A549 (cell line): ENCODE measurements at regions not wholly inside any gene's neighbourhood (a gene's known extent, or its start where the extent isn't known, plus 50 kb on each side); places are given as distances from the start of the nearest gene placed in this dataset.

Source experiments
- ATAC-seq, 2 experiments: fragments of 200-7000 bp in 1 of 2; fragments of >200 bp in 1 of 2; cut with Nextera tagmentation in 1 of 2; cut with Tn5 transposase in 1 of 2; 3 replicates each; pipeline versions ENCODE4 v1.8.0 to v1.9.1; 2018 to 2020; ENCODE audit warnings: mild to moderate bottlenecking in 1 of 2, moderate library complexity in 1 of 2
- CTCF ChIA-PET: fragments of 300-600 bp; sonication (Branson Sonifier 250); formaldehyde crosslinking; extraction: SDS; loops from one replicate; lab custom pipeline; 2021; ENCODE audit warnings: antibody characterized with exemption, inconsistent platforms; lab: Yijun Ruan, JAX
- POLR2A ChIA-PET: fragments of 350-600 bp; formaldehyde crosslinking; extraction: SDS; loops from one replicate; lab custom pipeline; 2021; ENCODE audit warnings: antibody characterized with exemption, inconsistent platforms; lab: Yijun Ruan, JAX
- DNase-seq, 2 experiments: peaks; one replicate each; pipeline versions ENCODE4 v3.0.0 to v3.0.0-alpha.2; 2011 to 2016; ENCODE audit warnings: low read depth in 1 of 2, low spot score in 1 of 2
- FAIRE-seq: peaks from 2 replicates; lab custom pipeline; 2011; peaks lifted over from hg19 to GRCh38; lab: Jason Lieb, UNC
- H3K27ac ChIP-seq, 2 experiments: fragments of >200 bp; sonication (Bioruptor Twin); formaldehyde crosslinking; 3 replicates each; pipeline ENCODE4 v1.5.1; 2016 to 2017
- H3K4me1 ChIP-seq: fragments of >200 bp; sonication (Bioruptor Twin); formaldehyde crosslinking; 3 replicates; pipeline ENCODE4 v1.6.1; 2016
- H3K4me2 ChIP-seq: fragments of >200 bp; sonication (Bioruptor Twin); formaldehyde crosslinking; 3 replicates; pipeline ENCODE4 v1.6.1; 2016
- H3K4me3 ChIP-seq: fragments of >200 bp; sonication (Bioruptor Twin); formaldehyde crosslinking; 3 replicates; pipeline ENCODE4 v1.5.1; 2016
- H3K9me3 ChIP-seq: fragments of >200 bp; sonication (Bioruptor Twin); formaldehyde crosslinking; 3 replicates; pipeline ENCODE4 v1.6.1; 2016
- EHMT2 ChIP-seq: fragments of 200-600 bp; sonication (generic); IDR thresholded peaks from 2 replicates; pipeline ENCODE4 v1.6.1; 2016; ENCODE audit warnings: antibody characterized with exemption, low read depth, mild to moderate bottlenecking, moderate library complexity
- ESRRA ChIP-seq: fragments of 150-350 bp; IDR thresholded peaks from 2 replicates; pipeline ENCODE4 v1.6.1; 2014; ENCODE audit warnings: mild to moderate bottlenecking, low read length, borderline replicate concordance
- FOSB ChIP-seq: fragments of 250-450 bp; sonication (Bioruptor Pico); IDR thresholded peaks from 2 replicates; pipeline ENCODE4 v1.5.0; 2020; ENCODE audit warnings: mild to moderate bottlenecking, moderate library complexity
- GATA3 ChIP-seq: IDR thresholded peaks from 2 replicates; pipeline ENCODE4 v1.6.1; 2012; ENCODE audit warnings: borderline replicate concordance
- HDAC2 ChIP-seq: fragments of 200-600 bp; sonication (generic); IDR thresholded peaks from 2 replicates; pipeline ENCODE4 v1.6.1; 2016
- HOXB13 ChIP-seq: fragments of 250-450 bp; sonication (Bioruptor Pico); IDR thresholded peaks from 2 replicates; pipeline ENCODE4 v1.5.0; 2020; ENCODE audit warnings: low read depth, mild to moderate bottlenecking, moderate library complexity
- JUNB ChIP-seq: fragments of >200 bp; sonication (Bioruptor Twin); formaldehyde crosslinking; IDR thresholded peaks from 2 replicates; pipeline ENCODE4 v1.6.1; 2016
- MAFK ChIP-seq: fragments of 450-650 bp; IDR thresholded peaks from 2 replicates; pipeline ENCODE4 v1.6.1; 2014; ENCODE audit not compliant: partially characterized antibody
- MAX ChIP-seq: IDR thresholded peaks from 2 replicates; pipeline ENCODE4 v1.6.1; 2012
- POLR2A ChIP-seq: IDR thresholded peaks from 2 replicates; pipeline ENCODE4 v1.6.1; 2012; ENCODE audit warnings: mild to moderate bottlenecking, low read length
- RAD21 ChIP-seq, 2 experiments: fragments of >200 bp in 1 of 2; sonication (Bioruptor Twin) in 1 of 2; formaldehyde crosslinking in 1 of 2; IDR thresholded peaks in 1 of 2; conservative IDR thresholded peaks in 1 of 2; 2 replicates in 1 of 2; 3 replicates in 1 of 2; pipeline ENCODE4 v1.6.1; 2012 to 2018; ENCODE audit warnings: inconsistent platforms in 1 of 2
- REST ChIP-seq: fragments of 200-600 bp; sonication (generic); IDR thresholded peaks from 2 replicates; pipeline ENCODE4 v1.6.1; 2016; ENCODE audit warnings: antibody characterized with exemption, mild to moderate bottlenecking, moderate library complexity
- RNF2 ChIP-seq: fragments of 200-600 bp; sonication (generic); IDR thresholded peaks from 2 replicates; pipeline ENCODE4 v1.6.1; 2016; ENCODE audit warnings: low read depth, mild to moderate bottlenecking, antibody characterized with exemption, moderate library complexity, borderline replicate concordance
- SMC3 ChIP-seq: fragments of >200 bp; sonication (Bioruptor Twin); formaldehyde crosslinking; IDR thresholded peaks from 3 replicates; pipeline ENCODE4 v1.6.1; 2018; ENCODE audit warnings: inconsistent platforms
- TFCP2L1 ChIP-seq: fragments of 250-450 bp; sonication (Bioruptor Pico); IDR thresholded peaks from 2 replicates; pipeline ENCODE4 v1.5.0; 2021; ENCODE audit warnings: mild to moderate bottlenecking
- WGBS: methylation state at CpG from one replicate; pipeline ENCODE4 v1.1.6; 2017; ENCODE audit errors: missing lambda C conversion rate; 5-methylcytosine and 5-hydroxymethylcytosine counted together
- TF ChIP-seq, protein P1 (sequence below): fragments of 250-450 bp; sonication (Bioruptor Pico); IDR thresholded peaks from 2 replicates; pipeline ENCODE4 v1.5.0; 2020; ENCODE audit warnings: low read depth, mild to moderate bottlenecking, moderate library complexity
- TF ChIP-seq, protein P2 (sequence below): IDR thresholded peaks from 2 replicates; pipeline ENCODE4 v1.6.1; 2012
- TF ChIP-seq, protein P3 (sequence below): fragments of >200 bp; sonication (Bioruptor Twin); formaldehyde crosslinking; IDR thresholded peaks from 3 replicates; pipeline ENCODE4 v1.5.1; 2016

DNA sequence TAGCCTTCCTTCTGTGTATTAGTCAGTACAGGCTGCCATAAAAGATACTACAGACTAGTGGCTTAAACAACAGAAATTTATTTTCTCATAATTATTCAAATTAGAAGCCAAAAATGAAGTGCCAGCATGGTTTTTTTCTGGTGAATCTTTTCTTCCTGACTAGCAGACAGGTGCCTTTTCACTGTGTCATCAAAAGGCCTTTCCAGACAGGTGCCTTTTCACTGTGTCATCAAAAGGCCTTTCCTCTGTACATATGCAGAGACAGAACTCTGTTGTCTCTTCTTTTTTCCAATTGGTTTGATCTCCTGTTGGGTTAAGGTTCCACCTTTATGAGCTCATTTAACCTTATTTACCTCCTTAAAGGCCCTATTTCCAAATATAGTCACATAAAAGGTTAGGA lies 599.9 kb downstream of the ISL1 start:
- no peak overlapping the region for H3K27ac ChIP-seq
- ChIA-PET POLR2A (no interaction called here), CTCF (no interaction called here)
- no peak overlapping the region for H3K4me3 ChIP-seq
- no peaks in the 10 kb centered on the region for H3K9me3 ChIP-seq
- FAIRE-seq (no peak), ATAC-seq (no peak), DNase-seq (no peak)
- no peak for TF ChIP-seq REST
- TF ChIP-seq EHMT2: no peak
- TF ChIP-seq JUNB: no peak
- no peak overlapping the region for H3K4me2 ChIP-seq
- H3K4me1 ChIP-seq: no peaks in the 10 kb centered on the region

- H3K4me2 ChIP-seq: no peak overlapping the region
- TF ChIP-seq, protein P1, sequence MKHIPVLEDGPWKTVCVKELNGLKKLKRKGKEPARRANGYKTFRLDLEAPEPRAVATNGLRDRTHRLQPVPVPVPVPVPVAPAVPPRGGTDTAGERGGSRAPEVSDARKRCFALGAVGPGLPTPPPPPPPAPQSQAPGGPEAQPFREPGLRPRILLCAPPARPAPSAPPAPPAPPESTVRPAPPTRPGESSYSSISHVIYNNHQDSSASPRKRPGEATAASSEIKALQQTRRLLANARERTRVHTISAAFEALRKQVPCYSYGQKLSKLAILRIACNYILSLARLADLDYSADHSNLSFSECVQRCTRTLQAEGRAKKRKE (CRISPR knock-in tag): no peak
- DNase-seq: no peak
- FAIRE-seq: no peak
- no peak overlapping the region for H3K27ac ChIP-seq
- H3K4me3 ChIP-seq: no peak overlapping the region
- no peaks in the 10 kb centered on the region for H3K9me3 ChIP-seq
- POLR2A ChIA-PET: no interaction called here
- no peaks in the 10 kb centered on the region for H3K4me1 ChIP-seq
- no peak for ATAC-seq
- WGBS: 5% methylated on average over 3 of the region's 3 CpGs
- CTCF ChIA-PET: no interaction called here
Observed at GRCh38 chr5:51986733-51987132, 603.5 kb downstream of the ISL1 start.

DNA sequence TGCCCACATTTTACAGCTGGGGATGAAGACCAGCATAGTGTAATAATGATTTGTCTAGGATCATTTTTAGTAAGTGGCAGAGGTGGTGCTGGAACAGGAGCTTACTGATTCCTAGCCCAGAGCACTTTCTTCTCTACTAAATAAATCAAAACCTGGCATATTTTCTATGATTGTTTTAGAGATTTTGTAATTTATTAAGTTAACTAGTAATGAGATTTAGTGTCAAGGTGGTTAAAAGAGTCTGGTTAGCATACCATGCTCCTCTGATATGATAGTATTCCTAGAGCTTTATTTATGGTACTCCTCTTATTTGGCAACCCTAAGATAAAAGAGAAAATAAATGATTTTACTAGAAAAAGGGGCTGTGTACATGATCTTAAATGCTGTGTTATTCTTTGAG lies 604.0 kb downstream of the ISL1 start:
- CTCF ChIA-PET: no interaction called here
- TF ChIP-seq POLR2A (no peak), JUNB (no peak), ESRRA (no peak), RAD21 (conservative IDR thresholded peaks at IDR 0.05 in 1 of 2, IDR thresholded peaks at IDR 0.05 in 1 of 2) (no peak), GATA3 (no peak)
- ATAC-seq (no peak), FAIRE-seq (no peak), DNase-seq (no peak)
- POLR2A ChIA-PET: no interaction called here
- H3K4me1 ChIP-seq: no peaks in the 10 kb centered on the region
- H3K4me3 ChIP-seq: no peak overlapping the region
- H3K4me2 ChIP-seq: no peak overlapping the region
- H3K9me3 ChIP-seq: no peaks in the 10 kb centered on the region
- H3K27ac ChIP-seq: no peak overlapping the region

- Histone ChIP-seq H3K4me2 (no peak overlapping the region), H3K27ac (no peak overlapping the region), H3K9me3 (no peaks in the 10 kb centered on the region), H3K4me3 (no peak overlapping the region), H3K4me1 (no peaks in the 10 kb centered on the region)
- no peak for ATAC-seq
- no peak for FAIRE-seq
- TF ChIP-seq SMC3: no peak
- no peak for TF ChIP-seq POLR2A
- no peak for TF ChIP-seq HOXB13 (CRISPR knock-in tag)
- TF ChIP-seq, protein P2, sequence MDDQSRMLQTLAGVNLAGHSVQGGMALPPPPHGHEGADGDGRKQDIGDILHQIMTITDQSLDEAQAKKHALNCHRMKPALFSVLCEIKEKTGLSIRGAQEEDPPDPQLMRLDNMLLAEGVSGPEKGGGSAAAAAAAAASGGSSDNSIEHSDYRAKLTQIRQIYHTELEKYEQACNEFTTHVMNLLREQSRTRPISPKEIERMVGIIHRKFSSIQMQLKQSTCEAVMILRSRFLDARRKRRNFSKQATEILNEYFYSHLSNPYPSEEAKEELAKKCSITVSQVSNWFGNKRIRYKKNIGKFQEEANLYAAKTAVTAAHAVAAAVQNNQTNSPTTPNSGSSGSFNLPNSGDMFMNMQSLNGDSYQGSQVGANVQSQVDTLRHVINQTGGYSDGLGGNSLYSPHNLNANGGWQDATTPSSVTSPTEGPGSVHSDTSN: no peak
- TF ChIP-seq, protein P3, sequence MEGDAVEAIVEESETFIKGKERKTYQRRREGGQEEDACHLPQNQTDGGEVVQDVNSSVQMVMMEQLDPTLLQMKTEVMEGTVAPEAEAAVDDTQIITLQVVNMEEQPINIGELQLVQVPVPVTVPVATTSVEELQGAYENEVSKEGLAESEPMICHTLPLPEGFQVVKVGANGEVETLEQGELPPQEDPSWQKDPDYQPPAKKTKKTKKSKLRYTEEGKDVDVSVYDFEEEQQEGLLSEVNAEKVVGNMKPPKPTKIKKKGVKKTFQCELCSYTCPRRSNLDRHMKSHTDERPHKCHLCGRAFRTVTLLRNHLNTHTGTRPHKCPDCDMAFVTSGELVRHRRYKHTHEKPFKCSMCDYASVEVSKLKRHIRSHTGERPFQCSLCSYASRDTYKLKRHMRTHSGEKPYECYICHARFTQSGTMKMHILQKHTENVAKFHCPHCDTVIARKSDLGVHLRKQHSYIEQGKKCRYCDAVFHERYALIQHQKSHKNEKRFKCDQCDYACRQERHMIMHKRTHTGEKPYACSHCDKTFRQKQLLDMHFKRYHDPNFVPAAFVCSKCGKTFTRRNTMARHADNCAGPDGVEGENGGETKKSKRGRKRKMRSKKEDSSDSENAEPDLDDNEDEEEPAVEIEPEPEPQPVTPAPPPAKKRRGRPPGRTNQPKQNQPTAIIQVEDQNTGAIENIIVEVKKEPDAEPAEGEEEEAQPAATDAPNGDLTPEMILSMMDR: no peak
- no peak for TF ChIP-seq TFCP2L1 (CRISPR knock-in tag)
- TF ChIP-seq RNF2: no peak
- no peak for TF ChIP-seq MAX
- TF ChIP-seq HDAC2: no peak
- no peak for TF ChIP-seq FOSB (CRISPR knock-in tag)
- no peak for TF ChIP-seq RAD21 (conservative IDR thresholded peaks at IDR 0.05 in 1 of 2, IDR thresholded peaks at IDR 0.05 in 1 of 2)
- TF ChIP-seq MAFK: no peak
- POLR2A ChIA-PET: no interaction called here
- 0% methylated on average over 2 of the region's 2 CpGs for WGBS
- CTCF ChIA-PET: no interaction called here
- no peak for DNase-seq
Observed at GRCh38 chr5:51987669-51988209, 604.5 kb downstream of the ISL1 start.
